ES-I3 (cell line): ENCODE measurements at regions not wholly inside any gene's neighbourhood (a gene's known extent, or its start where the extent isn't known, plus 50 kb on each side); places are given as distances from the start of the nearest gene placed in this dataset.

Experiments used
- H3K36me3 ChIP-seq: 2 replicates; pipeline ENCODE4 v1.6.1; 2013; ENCODE audit warnings: mild to moderate bottlenecking, low read length, control low read depth, moderate library complexity; ENCODE audit not compliant: insufficient read depth
- H3K4me1 ChIP-seq: 2 replicates; pipeline ENCODE4 v1.6.1; 2013; ENCODE audit warnings: mild to moderate bottlenecking, control low read depth, low read length; ENCODE audit not compliant: insufficient read depth
- H3K9ac ChIP-seq: 2 replicates; pipeline ENCODE4 v1.6.1; 2013; ENCODE audit warnings: low read depth, mild to moderate bottlenecking, low read length, moderate library complexity
- H3K9me3 ChIP-seq: 2 replicates; pipeline ENCODE4 v1.6.1; 2013; ENCODE audit warnings: mild to moderate bottlenecking, low read length, moderate library complexity; ENCODE audit not compliant: control insufficient read depth, insufficient read depth

DNA sequence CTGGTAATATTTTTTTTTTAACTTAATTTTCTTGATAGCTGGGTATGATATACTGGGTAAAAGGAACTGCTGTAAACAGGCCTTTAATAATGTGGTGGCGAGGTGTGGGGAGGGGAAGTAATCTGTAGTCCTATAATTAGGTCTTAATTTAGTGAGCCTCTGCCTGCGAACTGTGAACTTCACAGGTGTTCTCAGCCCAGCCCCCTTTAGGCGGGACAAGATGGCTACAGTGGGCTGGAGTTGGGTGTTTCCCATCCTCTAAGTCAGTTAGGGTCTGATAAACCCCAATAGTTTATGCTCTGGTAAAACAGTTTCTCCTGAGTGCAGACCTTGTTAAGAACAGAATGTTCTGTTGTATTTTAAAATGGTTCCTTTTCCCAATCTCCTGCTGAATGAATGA, 97.6 kb upstream of the SERP2 start:
- Histone ChIP-seq H3K36me3 (no peaks in the 10 kb centered on the region), H3K4me1 (no peaks in the 10 kb centered on the region), H3K9me3 (no peaks in the 10 kb centered on the region), H3K9ac (no peak overlapping the region)

DNA sequence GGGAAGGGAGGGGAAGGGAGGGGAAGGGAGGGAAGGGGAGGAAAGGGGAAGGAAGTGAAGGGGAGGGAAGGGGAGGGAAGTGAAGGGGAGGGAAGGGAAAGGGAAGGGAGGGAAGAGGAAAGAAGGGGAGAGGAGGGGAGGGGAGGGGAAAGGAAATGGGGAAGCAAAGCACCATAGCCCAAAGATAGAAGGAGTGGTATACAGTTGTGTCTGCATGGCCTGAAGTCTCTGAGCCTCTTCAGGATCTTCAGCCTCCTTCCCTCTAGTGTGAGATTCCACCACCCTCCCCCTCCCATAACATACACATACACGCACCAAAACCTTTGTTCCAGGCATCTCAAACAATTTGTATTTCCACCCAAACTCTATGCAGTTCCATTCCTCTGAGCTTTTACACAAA, 96.2 kb upstream of the SERP2 start:
- no peak overlapping the region for H3K9ac ChIP-seq
- no peaks in the 10 kb centered on the region for H3K36me3 ChIP-seq
- H3K9me3 ChIP-seq, result no peaks in the 10 kb centered on the region
- H3K4me1 ChIP-seq, result no peaks in the 10 kb centered on the region

DNA sequence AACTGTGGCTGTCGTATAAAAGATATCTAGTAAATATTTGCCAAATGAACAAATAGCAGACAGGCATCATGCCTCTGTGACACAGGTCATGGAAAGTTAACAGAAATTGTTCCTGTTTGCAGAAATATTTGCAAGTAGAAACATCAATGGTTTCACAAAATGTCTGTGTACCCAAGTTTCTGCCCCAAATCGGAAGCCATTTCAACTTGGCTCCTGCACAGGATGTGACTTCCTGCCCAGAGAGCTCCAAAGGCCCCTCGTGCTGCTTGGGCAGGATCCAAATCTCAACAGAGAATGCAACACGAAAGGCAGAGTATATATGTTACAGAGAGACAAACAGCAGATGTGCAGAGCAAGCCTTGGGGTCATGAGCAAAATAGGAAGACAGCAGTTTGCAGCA, 95.5 kb upstream of the SERP2 start:
- H3K9ac ChIP-seq, result no peak overlapping the region
- no peaks in the 10 kb centered on the region for H3K9me3 ChIP-seq
- no peaks in the 10 kb centered on the region for H3K36me3 ChIP-seq
- no peaks in the 10 kb centered on the region for H3K4me1 ChIP-seq

GRCh38 chr13:44280456-44280855, 93.2 kb upstream of the SERP2 start:
- Histone ChIP-seq H3K9me3 (no peaks in the 10 kb centered on the region), H3K9ac (no peak overlapping the region), H3K4me1 (peaks cover 8% of the 10 kb centered on the region; the same call in 1 of the 2 replicates), H3K36me3 (no peaks in the 10 kb centered on the region)

GRCh38 chr13:44281252-44282000, 92.2 kb upstream of the SERP2 start:
- Histone ChIP-seq H3K9me3 (no peaks in the 10 kb centered on the region), H3K36me3 (no peaks in the 10 kb centered on the region), H3K4me1 (peaks cover 8% of the 10 kb centered on the region; the same call in 1 of the 2 replicates), H3K9ac (no peak overlapping the region)

GRCh38 chr13:44283600-44283999, 90.0 kb upstream of the SERP2 start:
- Histone ChIP-seq H3K4me1 (peaks cover 8% of the 10 kb centered on the region; the same call in 1 of the 2 replicates), H3K9ac (no peak overlapping the region), H3K36me3 (no peaks in the 10 kb centered on the region), H3K9me3 (no peaks in the 10 kb centered on the region)

DNA sequence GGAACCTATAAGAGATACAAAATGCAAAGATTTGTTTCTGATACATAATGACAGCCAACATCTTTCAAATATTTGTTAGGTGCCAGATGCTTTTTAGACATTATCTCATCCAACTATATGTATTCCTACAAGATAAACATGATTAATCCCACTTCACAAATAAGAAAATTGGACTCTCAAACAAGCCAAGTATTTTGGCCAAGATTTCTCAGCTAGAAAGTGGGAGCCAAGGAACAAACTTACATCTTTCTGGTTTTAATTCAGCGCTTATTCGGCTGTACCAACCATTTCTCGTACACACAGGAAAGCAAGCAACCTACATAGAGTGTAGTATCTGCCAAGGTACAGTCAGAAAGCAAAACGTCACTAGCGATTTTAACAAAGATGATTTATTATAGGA, 85.7 kb upstream of the SERP2 start:
- Histone ChIP-seq H3K36me3 (no peaks in the 10 kb centered on the region), H3K9ac (no peak overlapping the region), H3K9me3 (no peaks in the 10 kb centered on the region), H3K4me1 (peaks cover 8% of the 10 kb centered on the region; the same call in 1 of the 2 replicates)

GRCh38 chr13:44292545-44292944, 81.1 kb upstream of the SERP2 start:
- H3K9me3 ChIP-seq, result no peaks in the 10 kb centered on the region
- H3K36me3 ChIP-seq, result no peaks in the 10 kb centered on the region
- no peaks in the 10 kb centered on the region for H3K4me1 ChIP-seq
- no peak overlapping the region for H3K9ac ChIP-seq

DNA sequence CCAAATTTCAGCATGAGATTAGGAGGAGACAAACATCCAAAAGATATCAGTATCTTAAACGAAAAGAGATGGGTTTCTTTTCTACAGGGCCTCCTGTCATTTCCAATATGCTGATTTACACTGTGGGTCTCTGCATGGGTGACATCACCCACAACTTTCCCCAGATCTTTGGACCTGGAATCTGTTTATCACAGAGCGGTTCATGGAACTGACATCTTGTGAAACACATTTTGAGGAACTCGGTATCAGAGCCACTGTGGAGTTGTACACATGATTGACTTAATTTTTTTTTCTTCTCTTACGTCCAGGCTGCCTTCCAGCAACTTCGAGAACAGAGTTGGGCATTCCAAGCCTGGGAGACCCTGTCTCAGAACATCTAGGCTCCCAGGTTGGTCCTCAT, 80.2 kb upstream of the SERP2 start:
- Histone ChIP-seq H3K9ac (no peak overlapping the region), H3K36me3 (no peaks in the 10 kb centered on the region), H3K9me3 (no peaks in the 10 kb centered on the region), H3K4me1 (no peaks in the 10 kb centered on the region)

GRCh38 chr13:44293908-44294735, 79.5 kb upstream of the SERP2 start:
- no peak overlapping the region for H3K9ac ChIP-seq
- no peaks in the 10 kb centered on the region for H3K4me1 ChIP-seq
- H3K9me3 ChIP-seq, result no peaks in the 10 kb centered on the region
- H3K36me3 ChIP-seq, result no peaks in the 10 kb centered on the region

GRCh38 chr13:44294876-44295275, 78.7 kb upstream of the SERP2 start:
- Histone ChIP-seq H3K9me3 (no peaks in the 10 kb centered on the region), H3K9ac (no peak overlapping the region), H3K36me3 (no peaks in the 10 kb centered on the region), H3K4me1 (no peaks in the 10 kb centered on the region)

DNA sequence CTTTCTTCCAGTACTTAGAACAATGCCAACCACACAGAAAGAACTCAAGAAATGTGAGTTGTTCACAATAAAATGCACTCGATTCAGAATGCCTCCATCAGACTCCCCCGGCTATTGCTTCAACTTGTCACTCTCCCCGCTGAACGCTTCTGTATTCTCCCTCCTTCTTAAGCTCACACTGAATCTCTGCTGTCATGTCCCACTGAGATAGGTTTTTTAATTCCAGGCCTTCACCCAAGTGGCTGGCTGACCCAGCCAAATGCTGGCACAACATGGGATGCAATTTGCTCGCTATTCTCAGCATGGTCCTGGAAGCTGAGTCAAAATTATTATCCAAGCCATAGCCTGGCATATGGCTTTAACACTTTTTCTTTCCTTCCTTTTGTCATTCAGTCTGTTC, 76.8 kb upstream of the SERP2 start:
- Histone ChIP-seq H3K4me1 (no peaks in the 10 kb centered on the region), H3K9me3 (no peaks in the 10 kb centered on the region), H3K36me3 (no peaks in the 10 kb centered on the region), H3K9ac (no peak overlapping the region)

DNA sequence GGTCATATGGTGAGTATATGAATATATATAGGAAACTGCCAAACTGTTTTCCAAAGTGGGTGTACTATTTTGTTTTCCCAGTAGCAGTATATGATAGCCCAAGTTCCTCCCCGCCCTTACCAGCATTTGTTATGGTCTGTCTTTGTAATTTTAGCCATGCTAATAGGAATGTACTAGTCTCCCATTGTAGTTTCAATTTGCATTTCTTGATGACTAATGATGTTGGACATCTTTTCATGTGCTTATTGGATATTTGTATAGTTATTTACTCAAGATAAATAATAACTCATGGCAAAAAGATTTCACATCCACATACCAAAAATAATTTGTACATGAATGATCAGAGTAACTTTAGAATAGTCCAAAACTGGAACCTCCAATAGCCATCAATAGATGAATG, 75.3 kb upstream of the SERP2 start:
- no peaks in the 10 kb centered on the region for H3K36me3 ChIP-seq
- H3K9ac ChIP-seq, result no peak overlapping the region
- no peaks in the 10 kb centered on the region for H3K9me3 ChIP-seq
- no peaks in the 10 kb centered on the region for H3K4me1 ChIP-seq

GRCh38 chr13:44299152-44299943, 74.3 kb upstream of the SERP2 start:
- Histone ChIP-seq H3K4me1 (no peaks in the 10 kb centered on the region), H3K9ac (no peak overlapping the region), H3K36me3 (no peaks in the 10 kb centered on the region), H3K9me3 (no peaks in the 10 kb centered on the region)
